ENCODE measurements at regions not wholly inside any gene's neighbourhood (a gene's known extent, or its start where the extent isn't known, plus 50 kb on each side); places are given as distances from the start of the nearest gene placed in this dataset.

GRCh38 chr14:71589609-71590008 lies 342.6 kb upstream of the RGS6 start:
- Histone ChIP-seq H3K36me3 (no peaks in the 10 kb centered on the region), H3K9me3 (no peaks in the 10 kb centered on the region), H3K4me1 (peaks cover 0 to 33% (median 24%) of the 10 kb centered on the region in 4 donors), H3K27ac (no peak overlapping the region), H3K4me3 (no peak overlapping the region), H3K27me3 (no peaks in the 10 kb centered on the region)
- intact Hi-C loops (cut with DNase I), result loop anchor here (5.0 kb wide), 1 partner anchor 267 kb away; the partner anchor contains the start of gene SIPA1L1
- DNase-seq, result no peak
- TF ChIP-seq CTCF (IDR thresholded peaks at IDR 0.05) (no peak), POLR2AphosphoS5 (IDR thresholded peaks at IDR 0.05) (no peak), POLR2A (IDR thresholded peaks at IDR 0.05) (no peak), EP300 (IDR thresholded peaks at IDR 0.05) (no peak)
- WGBS, 2 donors, result 90 to 98% methylated on average over 2 of the region's 2 CpGs

GRCh38 chr14:71590131-71590530 lies 342.1 kb upstream of the RGS6 start:
- Histone ChIP-seq H3K9me3 (no peaks in the 10 kb centered on the region), H3K27ac (no peak overlapping the region), H3K4me1 (peaks cover 0 to 38% (median 29%) of the 10 kb centered on the region in 4 donors), H3K27me3 (no peaks in the 10 kb centered on the region), H3K4me3 (no peak overlapping the region), H3K36me3 (no peaks in the 10 kb centered on the region)
- WGBS, 2 donors, result 89 to 90% methylated on average over 5 of the region's 5 CpGs
- intact Hi-C loops (cut with DNase I), result no loop called here
- TF ChIP-seq POLR2A (IDR thresholded peaks at IDR 0.05) (no peak), CTCF (IDR thresholded peaks at IDR 0.05) (no peak), EP300 (IDR thresholded peaks at IDR 0.05) (no peak), POLR2AphosphoS5 (IDR thresholded peaks at IDR 0.05) (no peak)
- DNase-seq, result no peak

- no peaks in the 10 kb centered on the region for H3K9me3 ChIP-seq
- DNase-seq, result no peak
- peaks cover 0 to 37% (median 25%) of the 10 kb centered on the region in 4 donors for H3K4me1 ChIP-seq
- no peaks in the 10 kb centered on the region for H3K27me3 ChIP-seq
- no peaks in the 10 kb centered on the region for H3K36me3 ChIP-seq
- TF ChIP-seq POLR2A (IDR thresholded peaks at IDR 0.05), result no peak
- no peak for TF ChIP-seq CTCF (IDR thresholded peaks at IDR 0.05)
- no peak for TF ChIP-seq POLR2AphosphoS5 (IDR thresholded peaks at IDR 0.05)
- TF ChIP-seq EP300 (IDR thresholded peaks at IDR 0.05), result no peak
- intact Hi-C loops (cut with DNase I), result no loop called here
- H3K4me3 ChIP-seq, result no peak overlapping the region
- no peak overlapping the region for H3K27ac ChIP-seq
Measured at GRCh38 chr14:71591231-71591630, 341.0 kb upstream of the RGS6 start.

GRCh38 chr14:71591929-71592328 lies 340.3 kb upstream of the RGS6 start:
- no peak for DNase-seq
- no peaks in the 10 kb centered on the region for H3K36me3 ChIP-seq
- no peak overlapping the region for H3K4me3 ChIP-seq
- 38 to 64% methylated on average over 1 of the region's 1 CpG for WGBS, 2 donors
- intact Hi-C loops (cut with DNase I), result no loop called here
- H3K4me1 ChIP-seq, result peaks cover 0 to 30% (median 21%) of the 10 kb centered on the region in 4 donors
- H3K27ac ChIP-seq, result no peak overlapping the region
- H3K27me3 ChIP-seq, result no peaks in the 10 kb centered on the region
- H3K9me3 ChIP-seq, result no peaks in the 10 kb centered on the region
- no peak for TF ChIP-seq POLR2AphosphoS5 (IDR thresholded peaks at IDR 0.05)
- TF ChIP-seq EP300 (IDR thresholded peaks at IDR 0.05), result no peak
- no peak for TF ChIP-seq POLR2A (IDR thresholded peaks at IDR 0.05)
- TF ChIP-seq CTCF (IDR thresholded peaks at IDR 0.05), result no peak

GRCh38 chr14:71592361-71592760 lies 339.9 kb upstream of the RGS6 start:
- intact Hi-C loops (cut with DNase I), result no loop called here
- H3K27ac ChIP-seq, result no peak overlapping the region
- DNase-seq, result no peak
- H3K4me1 ChIP-seq, result peaks cover 0 to 30% (median 21%) of the 10 kb centered on the region in 4 donors
- H3K27me3 ChIP-seq, result no peaks in the 10 kb centered on the region
- TF ChIP-seq POLR2A (IDR thresholded peaks at IDR 0.05) (no peak), CTCF (IDR thresholded peaks at IDR 0.05) (no peak), POLR2AphosphoS5 (IDR thresholded peaks at IDR 0.05) (no peak)
- H3K9me3 ChIP-seq, result no peaks in the 10 kb centered on the region
- 33 to 59% methylated on average over 2 of the region's 2 CpGs for WGBS, 2 donors
- H3K4me3 ChIP-seq, result no peak overlapping the region
- H3K36me3 ChIP-seq, result no peaks in the 10 kb centered on the region

All from sigmoid colon (tissue), 6 donors.